NT2/D1 (cell line): ENCODE measurements at regions not wholly inside any gene's neighbourhood (a gene's known extent, or its start where the extent isn't known, plus 50 kb on each side); places are given as distances from the start of the nearest gene placed in this dataset.

Experiments
- DNase-seq: peaks from one replicate; pipeline ENCODE4 v3.0.0-alpha.2; 2011; ENCODE audit warnings: low read depth, low spot score
- H3K27me3 ChIP-seq: 2 replicates; pipeline ENCODE4 v1.6.0; 2011; ENCODE audit warnings: mild to moderate bottlenecking; ENCODE audit not compliant: insufficient read length, insufficient read depth
- H3K36me3 ChIP-seq: 2 replicates; pipeline ENCODE4 v1.6.1; 2011; ENCODE audit warnings: mild to moderate bottlenecking, low read length, mixed read lengths; ENCODE audit not compliant: insufficient read depth, insufficient read length
- H3K4me1 ChIP-seq: 2 replicates; pipeline ENCODE4 v1.5.1; 2011; ENCODE audit not compliant: insufficient read depth, insufficient read length
- H3K4me3 ChIP-seq: 2 replicates; pipeline ENCODE4 v1.5.1; 2011; ENCODE audit warnings: low read depth; ENCODE audit not compliant: insufficient read length
- H3K9ac ChIP-seq: 2 replicates; pipeline ENCODE4 v1.6.0; 2011; ENCODE audit warnings: low read depth; ENCODE audit not compliant: insufficient read length
- H3K9me3 ChIP-seq: 2 replicates; pipeline ENCODE4 v1.5.1; 2011; ENCODE audit warnings: mild to moderate bottlenecking, low read length; ENCODE audit not compliant: insufficient read depth
- SUZ12 ChIP-seq: IDR thresholded peaks from 2 replicates; pipeline ENCODE4 v1.6.1; 2011; ENCODE audit not compliant: insufficient read length, insufficient read depth; ENCODE audit errors: extremely low read depth
- YY1 ChIP-seq: IDR thresholded peaks from 2 replicates; pipeline ENCODE4 v1.6.1; 2011; ENCODE audit not compliant: insufficient read length, insufficient read depth
- ZNF274 ChIP-seq: IDR thresholded peaks from 2 replicates; pipeline ENCODE4 v1.6.1; 2011; ENCODE audit warnings: mild to moderate bottlenecking, low read depth, low read length

DNA sequence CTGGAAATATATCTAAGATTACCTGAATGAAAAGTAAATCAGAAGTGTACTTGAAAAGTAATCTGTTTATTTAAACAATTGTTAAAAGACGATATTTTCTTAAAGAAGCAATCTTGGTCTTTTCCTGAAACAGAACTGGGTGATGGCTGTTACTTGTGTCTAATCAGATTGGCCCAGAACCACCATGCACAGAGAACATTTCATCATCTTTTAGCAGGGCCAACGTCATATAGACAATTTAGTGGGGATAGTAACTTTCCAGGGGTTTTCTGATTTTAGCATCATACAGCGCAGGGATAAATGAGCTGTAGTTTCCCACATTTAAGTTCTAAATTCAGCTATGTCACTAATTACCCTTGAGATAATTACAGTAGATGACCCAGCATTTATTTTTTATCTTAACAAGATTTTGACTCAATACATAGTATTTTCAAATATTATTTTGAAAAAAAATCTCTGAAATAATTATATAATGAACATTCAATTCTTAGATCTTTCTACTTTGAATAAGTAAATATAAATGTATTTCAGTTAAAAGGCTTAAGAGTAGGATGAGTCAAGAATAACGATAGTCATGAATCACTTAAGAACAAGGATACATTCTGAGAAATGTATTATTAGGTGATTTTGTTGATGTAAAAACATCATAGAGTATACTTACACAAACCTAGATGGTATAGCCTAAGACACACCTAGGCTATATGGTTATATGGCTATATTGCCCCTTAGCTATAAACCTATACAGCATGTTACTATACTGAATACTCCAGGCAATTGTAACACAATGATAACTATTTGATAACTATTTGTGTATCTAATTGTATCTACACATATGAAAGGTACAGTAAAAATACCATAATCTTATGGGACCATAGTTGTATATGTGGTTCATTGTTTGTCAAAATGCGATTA is 103.8 kb upstream of the MME start:
- no peak for DNase-seq
- no peaks in the 10 kb centered on the region for H3K27me3 ChIP-seq
- TF ChIP-seq YY1 (no peak), SUZ12 (no peak), ZNF274 (no peak)

DNA sequence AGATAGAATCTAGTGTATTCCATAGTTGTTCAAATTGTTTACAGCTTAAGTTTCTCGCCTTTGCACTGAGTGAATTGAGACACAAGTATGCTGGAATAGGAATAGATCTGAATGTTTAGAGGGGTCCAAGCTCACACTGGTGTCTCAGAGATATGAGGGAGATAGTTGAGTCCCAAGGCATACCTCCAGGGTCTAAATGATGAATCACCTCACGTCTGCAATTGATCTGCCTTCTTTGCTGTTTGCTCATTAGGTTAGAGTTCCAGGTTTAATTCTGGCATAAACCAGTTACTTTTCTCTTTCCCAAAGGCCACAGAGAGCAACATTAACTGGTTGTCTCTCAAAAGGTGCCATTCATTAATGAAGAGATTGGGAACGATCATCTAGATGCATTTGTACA is 106.3 kb upstream of the MME start:
- Histone ChIP-seq H3K4me3 (no peak overlapping the region), H3K9me3 (no peaks in the 10 kb centered on the region), H3K27me3 (no peaks in the 10 kb centered on the region), H3K36me3 (no peaks in the 10 kb centered on the region), H3K4me1 (no peaks in the 10 kb centered on the region), H3K9ac (no peak overlapping the region)
- no peak for TF ChIP-seq SUZ12
- TF ChIP-seq ZNF274, result no peak
- no peak for TF ChIP-seq YY1
- DNase-seq, result no peak

More for the DNA sequence above, 103.8 kb upstream of the MME start:
- H3K4me1 ChIP-seq, result no peaks in the 10 kb centered on the region
- H3K36me3 ChIP-seq, result no peaks in the 10 kb centered on the region
- H3K9me3 ChIP-seq, result no peaks in the 10 kb centered on the region
- no peak overlapping the region for H3K4me3 ChIP-seq
- H3K9ac ChIP-seq, result no peak overlapping the region

DNA sequence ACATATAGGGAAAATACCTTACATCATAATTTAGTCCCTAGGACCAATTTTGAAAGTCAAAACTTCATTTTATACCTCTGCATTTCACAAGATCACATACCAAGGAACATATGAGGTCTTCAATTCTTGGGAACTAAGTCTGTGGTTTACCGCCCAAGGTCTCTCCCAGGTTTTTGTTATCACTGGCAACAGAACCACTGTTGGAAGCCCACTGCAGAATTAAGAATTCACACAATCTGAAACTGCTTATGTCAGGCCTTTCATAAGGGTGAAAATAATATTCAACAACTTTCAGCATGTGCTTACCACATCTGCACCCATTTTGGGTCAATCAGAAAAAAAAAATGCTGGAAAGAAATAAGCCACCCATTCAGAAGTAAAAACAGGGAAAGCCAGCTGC is 107.2 kb upstream of the MME start:
- H3K4me3 ChIP-seq, result no peak overlapping the region
- H3K27me3 ChIP-seq, result no peaks in the 10 kb centered on the region
- H3K4me1 ChIP-seq, result no peaks in the 10 kb centered on the region
- H3K9me3 ChIP-seq, result no peaks in the 10 kb centered on the region
- no peak overlapping the region for H3K9ac ChIP-seq
- TF ChIP-seq ZNF274 (no peak), SUZ12 (no peak), YY1 (no peak)
- no peak for DNase-seq
- no peaks in the 10 kb centered on the region for H3K36me3 ChIP-seq

DNA sequence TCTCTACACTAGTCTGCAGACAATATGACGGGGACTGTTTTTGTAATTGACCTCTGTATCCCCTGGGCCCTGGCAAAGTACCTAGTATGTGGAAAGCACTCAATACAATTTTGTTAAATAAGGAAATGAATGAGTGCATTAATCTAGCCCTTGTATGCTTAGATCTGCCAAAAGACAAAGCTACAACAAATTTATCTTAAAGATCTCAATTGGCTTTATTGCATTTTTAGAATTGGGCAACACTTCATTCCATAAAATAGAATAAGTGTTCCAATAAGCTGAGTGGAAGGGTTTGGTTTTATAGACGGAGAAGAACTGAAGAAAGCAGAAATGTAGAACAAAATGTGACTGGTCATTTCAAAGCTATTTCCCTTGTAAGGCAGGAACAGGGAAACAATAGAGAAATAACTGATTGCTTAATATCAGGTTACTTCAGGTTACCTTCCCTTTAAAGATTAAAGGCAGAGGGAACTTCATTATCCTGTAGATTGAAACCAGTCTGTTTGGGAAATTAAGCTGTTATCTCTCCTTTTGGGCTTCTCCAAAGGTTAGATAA is 108.3 kb upstream of the MME start:
- no peaks in the 10 kb centered on the region for H3K27me3 ChIP-seq
- no peak overlapping the region for H3K9ac ChIP-seq
- no peak for TF ChIP-seq ZNF274
- no peak for TF ChIP-seq SUZ12
- no peak for TF ChIP-seq YY1
- no peak for DNase-seq
- no peaks in the 10 kb centered on the region for H3K9me3 ChIP-seq
- H3K36me3 ChIP-seq, result no peaks in the 10 kb centered on the region
- H3K4me1 ChIP-seq, result no peaks in the 10 kb centered on the region
- no peak overlapping the region for H3K4me3 ChIP-seq

- TF ChIP-seq ZNF274 (no peak), SUZ12 (no peak), YY1 (no peak)
- Histone ChIP-seq H3K9me3 (no peaks in the 10 kb centered on the region), H3K27me3 (no peaks in the 10 kb centered on the region), H3K4me3 (no peak overlapping the region), H3K36me3 (no peaks in the 10 kb centered on the region), H3K9ac (no peak overlapping the region), H3K4me1 (no peaks in the 10 kb centered on the region)
- no peak for DNase-seq
Measured at GRCh38 chr3:154971341-154971740, 108.8 kb upstream of the MME start.

GRCh38 chr3:154970797-154971196 is 109.3 kb upstream of the MME start:
- Histone ChIP-seq H3K9me3 (no peaks in the 10 kb centered on the region), H3K27me3 (no peaks in the 10 kb centered on the region), H3K4me3 (no peak overlapping the region), H3K9ac (no peak overlapping the region), H3K36me3 (no peaks in the 10 kb centered on the region), H3K4me1 (no peaks in the 10 kb centered on the region)
- DNase-seq, result no peak
- TF ChIP-seq YY1 (no peak), SUZ12 (no peak), ZNF274 (no peak)

- DNase-seq, result no peak
- Histone ChIP-seq H3K4me1 (no peaks in the 10 kb centered on the region), H3K36me3 (no peaks in the 10 kb centered on the region), H3K27me3 (no peaks in the 10 kb centered on the region), H3K4me3 (no peak overlapping the region), H3K9ac (no peak overlapping the region), H3K9me3 (no peaks in the 10 kb centered on the region)
- TF ChIP-seq ZNF274 (no peak), SUZ12 (no peak), YY1 (no peak)
Measured at GRCh38 chr3:154969366-154969765, 110.8 kb upstream of the MME start.
